ENCODE measurements at regions not wholly inside any gene's neighbourhood (a gene's known extent, or its start where the extent isn't known, plus 50 kb on each side); places are given as distances from the start of the nearest gene placed in this dataset.
"Not testable (repeated sequence)": the region's sequence is repeated elsewhere in the genome, so short reads cannot be mapped to it uniquely, and the experiment has no call there.

DNA sequence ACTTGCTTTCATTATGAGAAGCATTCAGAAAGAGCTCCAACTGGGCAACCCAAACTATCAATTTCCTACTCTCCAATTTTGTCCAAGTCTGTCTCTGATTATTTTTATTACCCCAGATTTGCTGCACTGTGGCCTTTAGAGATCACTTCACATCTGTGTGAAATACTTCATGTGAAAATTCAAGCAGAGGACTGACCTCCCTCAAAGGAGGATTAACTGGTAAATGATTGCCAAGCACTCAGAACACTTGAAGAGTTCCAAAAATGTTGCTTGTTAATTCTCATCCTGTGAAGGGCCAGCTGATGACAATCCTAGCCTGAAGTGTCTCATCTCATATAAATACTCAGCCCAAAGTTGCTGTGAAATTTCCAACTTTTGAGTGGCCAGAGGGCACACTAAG is 182.8 kb upstream of the DGKB start:
- Histone ChIP-seq H3K36me3 (no peaks in the 10 kb centered on the region), H3K27ac (no peak overlapping the region), H3K4me1 (no peaks in the 10 kb centered on the region), H3K9me3 (no peaks in the 10 kb centered on the region), H3K4me3 (no peak overlapping the region), H3K27me3 (ENCODE audit: low read depth) (no peaks in the 10 kb centered on the region)
- ATAC-seq (no peak), DNase-seq (no peak)
- intact Hi-C loops (cut with DNase I), result no loop called here
- TF ChIP-seq, protein P1, sequence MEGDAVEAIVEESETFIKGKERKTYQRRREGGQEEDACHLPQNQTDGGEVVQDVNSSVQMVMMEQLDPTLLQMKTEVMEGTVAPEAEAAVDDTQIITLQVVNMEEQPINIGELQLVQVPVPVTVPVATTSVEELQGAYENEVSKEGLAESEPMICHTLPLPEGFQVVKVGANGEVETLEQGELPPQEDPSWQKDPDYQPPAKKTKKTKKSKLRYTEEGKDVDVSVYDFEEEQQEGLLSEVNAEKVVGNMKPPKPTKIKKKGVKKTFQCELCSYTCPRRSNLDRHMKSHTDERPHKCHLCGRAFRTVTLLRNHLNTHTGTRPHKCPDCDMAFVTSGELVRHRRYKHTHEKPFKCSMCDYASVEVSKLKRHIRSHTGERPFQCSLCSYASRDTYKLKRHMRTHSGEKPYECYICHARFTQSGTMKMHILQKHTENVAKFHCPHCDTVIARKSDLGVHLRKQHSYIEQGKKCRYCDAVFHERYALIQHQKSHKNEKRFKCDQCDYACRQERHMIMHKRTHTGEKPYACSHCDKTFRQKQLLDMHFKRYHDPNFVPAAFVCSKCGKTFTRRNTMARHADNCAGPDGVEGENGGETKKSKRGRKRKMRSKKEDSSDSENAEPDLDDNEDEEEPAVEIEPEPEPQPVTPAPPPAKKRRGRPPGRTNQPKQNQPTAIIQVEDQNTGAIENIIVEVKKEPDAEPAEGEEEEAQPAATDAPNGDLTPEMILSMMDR (IDR thresholded peaks at IDR 0.05), result no peak

DNA sequence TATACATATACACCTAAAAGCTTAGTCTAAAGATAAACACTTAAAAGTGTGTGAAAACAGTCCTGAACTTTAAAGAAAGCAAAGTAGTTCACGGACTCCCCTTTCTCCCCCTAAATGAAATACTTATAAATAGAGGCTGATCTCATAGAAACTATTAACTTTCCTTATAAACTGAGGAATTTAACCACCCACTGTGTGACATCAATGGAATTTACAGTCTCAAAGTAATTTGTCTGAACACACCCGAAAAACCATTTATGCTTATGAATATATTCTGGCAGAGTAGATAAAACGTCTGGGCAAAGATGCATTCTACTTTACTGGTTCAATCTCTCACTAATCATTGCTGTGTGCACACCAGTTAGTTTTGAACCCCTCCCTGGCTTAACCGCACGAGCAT is 181.8 kb upstream of the DGKB start:
- H3K4me3 ChIP-seq, result no peak overlapping the region
- no peaks in the 10 kb centered on the region for H3K27me3 ChIP-seq (ENCODE audit: low read depth)
- no peak for DNase-seq
- H3K9me3 ChIP-seq, result no peaks in the 10 kb centered on the region
- intact Hi-C loops (cut with DNase I), result no loop called here
- ATAC-seq, result no peak
- H3K4me1 ChIP-seq, result no peaks in the 10 kb centered on the region
- no peak overlapping the region for H3K27ac ChIP-seq
- H3K36me3 ChIP-seq, result no peaks in the 10 kb centered on the region
- TF ChIP-seq, protein P1 (IDR thresholded peaks at IDR 0.05), result no peak

DNA sequence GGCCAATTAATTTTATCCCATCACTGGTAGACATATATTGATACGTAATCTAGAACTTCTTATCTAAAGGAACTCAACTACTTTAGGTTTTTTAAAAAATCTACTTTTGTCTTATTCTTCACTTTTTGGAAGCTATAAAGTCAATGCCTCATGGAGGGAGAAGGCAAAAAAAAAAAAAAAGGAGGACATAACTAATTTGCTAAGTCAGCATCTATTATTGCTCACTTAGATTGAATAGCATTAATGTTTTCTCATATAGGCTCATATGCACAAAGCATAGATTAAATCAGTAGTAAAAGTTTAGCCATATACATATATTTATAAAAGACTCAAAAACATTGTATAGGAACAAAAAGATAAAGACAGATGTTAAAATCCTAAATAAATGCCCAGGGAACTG is 179.3 kb upstream of the DGKB start:
- Histone ChIP-seq H3K9me3 (no peaks in the 10 kb centered on the region), H3K27ac (no peak overlapping the region), H3K4me3 (no peak overlapping the region), H3K27me3 (ENCODE audit: low read depth) (no peaks in the 10 kb centered on the region), H3K4me1 (no peaks in the 10 kb centered on the region), H3K36me3 (no peaks in the 10 kb centered on the region)
- DNase-seq, result no peak
- intact Hi-C loops (cut with DNase I), result no loop called here
- ATAC-seq, result no peak
- TF ChIP-seq, protein P1 (IDR thresholded peaks at IDR 0.05), result no peak

DNA sequence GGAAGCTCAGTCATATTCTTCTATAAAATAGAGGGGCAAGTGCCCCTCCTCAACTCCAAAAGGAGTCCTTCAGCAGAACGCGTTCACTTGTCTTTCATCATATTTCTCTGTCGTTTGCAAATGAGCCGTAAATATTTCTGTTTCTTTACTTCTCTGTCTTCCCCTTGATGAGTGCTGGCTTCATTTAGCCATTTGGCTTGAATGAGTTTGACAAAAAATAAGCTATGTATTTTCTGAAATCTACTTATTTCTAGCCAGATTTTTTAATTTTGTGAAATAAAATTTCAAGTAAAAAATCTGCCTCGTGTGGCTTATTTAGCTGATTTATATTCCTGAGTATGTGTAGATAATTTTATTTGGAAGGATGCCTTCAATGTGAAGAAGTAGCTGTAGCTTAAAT is 170.8 kb upstream of the DGKB start:
- intact Hi-C loops (cut with DNase I), result no loop called here
- Histone ChIP-seq H3K36me3 (no peaks in the 10 kb centered on the region), H3K9me3 (no peaks in the 10 kb centered on the region), H3K4me1 (no peaks in the 10 kb centered on the region), H3K27ac (no peak overlapping the region), H3K4me3 (no peak overlapping the region), H3K27me3 (ENCODE audit: low read depth) (no peaks in the 10 kb centered on the region)
- TF ChIP-seq, protein P1 (IDR thresholded peaks at IDR 0.05), result no peak
- DNase-seq (no peak), ATAC-seq (no peak)

DNA sequence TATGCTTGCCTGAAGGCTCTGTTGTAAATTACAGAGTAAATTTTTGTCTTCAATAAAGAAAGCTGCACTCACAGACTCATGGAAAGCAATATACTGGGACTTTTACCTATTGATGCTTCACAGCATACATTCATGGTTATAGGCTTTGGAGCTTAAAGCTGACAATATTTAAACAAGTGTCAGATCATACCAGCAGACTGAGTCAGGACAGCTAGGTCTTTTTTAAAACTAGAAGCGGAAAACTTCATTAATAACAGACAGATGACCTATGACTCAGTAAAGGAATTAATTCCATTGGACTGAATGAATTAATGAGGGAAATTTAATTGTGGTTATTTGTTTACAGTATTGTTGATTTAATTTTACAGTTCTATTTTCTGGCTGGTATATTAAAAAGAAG is 165.8 kb upstream of the DGKB start:
- Histone ChIP-seq H3K4me3 (no peak overlapping the region), H3K9me3 (no peaks in the 10 kb centered on the region), H3K27me3 (ENCODE audit: low read depth) (no peaks in the 10 kb centered on the region), H3K36me3 (no peaks in the 10 kb centered on the region), H3K4me1 (no peaks in the 10 kb centered on the region), H3K27ac (no peak overlapping the region)
- DNase-seq (no peak), ATAC-seq (no peak)
- intact Hi-C loops (cut with DNase I), result no loop called here
- TF ChIP-seq, protein P1 (IDR thresholded peaks at IDR 0.05), result no peak

DNA sequence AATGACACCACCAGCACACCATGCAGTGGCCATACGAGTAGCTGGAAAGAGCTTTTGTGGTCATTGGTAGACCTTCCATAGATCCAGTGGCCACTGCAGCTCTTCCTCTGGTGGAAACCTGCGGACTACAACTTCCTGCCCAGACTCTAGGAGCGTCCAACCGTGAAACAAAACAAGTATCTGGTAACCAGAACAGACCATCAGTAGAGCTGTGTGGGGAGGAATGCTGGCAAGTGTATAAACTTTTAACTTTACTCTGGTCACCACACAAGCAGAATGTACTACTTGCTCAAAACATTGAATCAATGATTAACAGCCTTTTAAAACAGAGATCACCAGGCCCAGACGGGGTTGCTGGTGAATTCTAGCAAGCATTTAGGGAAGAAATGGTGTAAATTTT is 154.7 kb upstream of the DGKB start:
- no peaks in the 10 kb centered on the region for H3K36me3 ChIP-seq
- ATAC-seq (no peak), DNase-seq (no peak)
- no peak overlapping the region for H3K27ac ChIP-seq
- no peak overlapping the region for H3K4me3 ChIP-seq
- TF ChIP-seq, protein P1 (IDR thresholded peaks at IDR 0.05), result no peak
- no peaks in the 10 kb centered on the region for H3K4me1 ChIP-seq
- H3K27me3 ChIP-seq (ENCODE audit: low read depth), result no peaks in the 10 kb centered on the region
- no peaks in the 10 kb centered on the region for H3K9me3 ChIP-seq
- intact Hi-C loops (cut with DNase I), result no loop called here

DNA sequence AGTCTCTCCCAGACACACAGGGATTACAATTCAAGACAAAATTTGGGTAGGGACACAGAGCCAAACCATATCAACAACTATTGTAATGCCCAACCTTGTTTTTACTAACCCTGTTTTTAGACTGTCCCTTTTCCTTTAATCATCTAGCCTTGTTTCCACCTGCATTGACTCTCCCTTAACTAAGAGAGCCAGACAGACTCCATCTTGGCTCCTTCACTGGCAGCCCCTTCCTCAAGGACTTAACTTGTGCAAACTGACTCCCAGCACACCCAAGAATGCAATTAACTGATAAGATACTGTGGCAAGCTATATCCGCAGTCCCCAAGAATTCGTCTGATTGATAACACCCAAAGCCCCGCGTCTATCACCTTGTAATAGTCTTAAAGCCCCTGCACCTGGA is 151.8 kb upstream of the DGKB start:
- H3K4me3 ChIP-seq; intact Hi-C loops (cut with DNase I); H3K9me3 ChIP-seq; H3K4me1 ChIP-seq; H3K36me3 ChIP-seq; ATAC-seq; H3K27me3 ChIP-seq (ENCODE audit: low read depth); DNase-seq; H3K27ac ChIP-seq: not testable (repeated sequence)
